ENCODE measurements at regions not wholly inside any gene's neighbourhood (a gene's known extent, or its start where the extent isn't known, plus 50 kb on each side); places are given as distances from the start of the nearest gene placed in this dataset.

DNA sequence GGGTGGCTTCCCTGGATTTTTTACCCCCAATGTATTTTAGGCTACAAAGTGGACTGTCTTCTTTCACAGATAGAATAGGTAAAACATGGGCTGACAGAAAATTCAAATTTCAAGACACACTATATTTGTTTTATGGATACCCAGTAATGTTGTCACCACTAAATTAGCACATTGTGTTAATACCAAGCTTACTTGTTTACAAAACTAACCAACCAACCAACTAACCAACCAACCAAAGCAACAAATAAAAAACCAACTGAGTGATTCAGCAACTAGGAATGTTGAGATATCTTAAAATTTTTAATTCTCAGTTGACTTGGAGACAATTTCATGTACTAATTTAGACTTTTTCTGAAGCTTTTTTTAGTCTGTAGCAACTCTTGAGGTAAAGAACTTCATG, 69.3 kb upstream of the CTSC start:
- TF ChIP-seq, protein P1, sequence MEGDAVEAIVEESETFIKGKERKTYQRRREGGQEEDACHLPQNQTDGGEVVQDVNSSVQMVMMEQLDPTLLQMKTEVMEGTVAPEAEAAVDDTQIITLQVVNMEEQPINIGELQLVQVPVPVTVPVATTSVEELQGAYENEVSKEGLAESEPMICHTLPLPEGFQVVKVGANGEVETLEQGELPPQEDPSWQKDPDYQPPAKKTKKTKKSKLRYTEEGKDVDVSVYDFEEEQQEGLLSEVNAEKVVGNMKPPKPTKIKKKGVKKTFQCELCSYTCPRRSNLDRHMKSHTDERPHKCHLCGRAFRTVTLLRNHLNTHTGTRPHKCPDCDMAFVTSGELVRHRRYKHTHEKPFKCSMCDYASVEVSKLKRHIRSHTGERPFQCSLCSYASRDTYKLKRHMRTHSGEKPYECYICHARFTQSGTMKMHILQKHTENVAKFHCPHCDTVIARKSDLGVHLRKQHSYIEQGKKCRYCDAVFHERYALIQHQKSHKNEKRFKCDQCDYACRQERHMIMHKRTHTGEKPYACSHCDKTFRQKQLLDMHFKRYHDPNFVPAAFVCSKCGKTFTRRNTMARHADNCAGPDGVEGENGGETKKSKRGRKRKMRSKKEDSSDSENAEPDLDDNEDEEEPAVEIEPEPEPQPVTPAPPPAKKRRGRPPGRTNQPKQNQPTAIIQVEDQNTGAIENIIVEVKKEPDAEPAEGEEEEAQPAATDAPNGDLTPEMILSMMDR (IDR thresholded peaks at IDR 0.05): no peak
- DNase-seq (no peak), ATAC-seq (no peak)
- H3K9me3 ChIP-seq: no peaks in the 10 kb centered on the region
- intact Hi-C loops (cut with DNase I): no loop called here
- H3K4me3 ChIP-seq: no peak overlapping the region
- no peaks in the 10 kb centered on the region for H3K36me3 ChIP-seq
- no peak overlapping the region for H3K27ac ChIP-seq
- H3K27me3 ChIP-seq: no peaks in the 10 kb centered on the region
- H3K4me1 ChIP-seq: peaks cover 0 to 41% (median 0%) of the 10 kb centered on the region in 9 donors

GRCh38 chr11:88405853-88406252, 68.3 kb upstream of the CTSC start:
- H3K4me3 ChIP-seq: no peak overlapping the region
- TF ChIP-seq, protein P1 (IDR thresholded peaks at IDR 0.05): no peak
- H3K4me1 ChIP-seq: peaks cover 0 to 44% (median 0%) of the 10 kb centered on the region in 9 donors
- no peak for ATAC-seq
- 69 to 77% methylated on average over 4 of the region's 4 CpGs for WGBS, 2 donors
- H3K27ac ChIP-seq: peak overlapping the region in 1 of 10 donors; percentile 57
- intact Hi-C loops (cut with DNase I): no loop called here
- H3K36me3 ChIP-seq: no peaks in the 10 kb centered on the region
- H3K27me3 ChIP-seq: no peaks in the 10 kb centered on the region
- no peaks in the 10 kb centered on the region for H3K9me3 ChIP-seq
- DNase-seq: no peak

GRCh38 chr11:88404932-88405710, 67.6 kb upstream of the CTSC start:
- no peaks in the 10 kb centered on the region for H3K36me3 ChIP-seq
- H3K4me1 ChIP-seq: peaks cover 0 to 44% (median 0%) of the 10 kb centered on the region in 9 donors
- no peaks in the 10 kb centered on the region for H3K9me3 ChIP-seq
- no peak for ATAC-seq
- 76 to 89% methylated on average over 1 of the region's 1 CpG for WGBS, 2 donors
- intact Hi-C loops (cut with DNase I): loop anchor here in 1 of 10 donors (5.0 kb wide), 1 partner anchor 68 kb away; the partner anchor contains the start of gene CTSC
- no peak for DNase-seq
- H3K27me3 ChIP-seq: no peaks in the 10 kb centered on the region
- H3K4me3 ChIP-seq: peak overlapping the region in 3 of 10 donors; percentile 8 to 23 (median 12)
- TF ChIP-seq, protein P1 (IDR thresholded peaks at IDR 0.05): no peak
- H3K27ac ChIP-seq: peak overlapping the region in 5 of 10 donors; percentile 2 to 57 (median 11)

DNA sequence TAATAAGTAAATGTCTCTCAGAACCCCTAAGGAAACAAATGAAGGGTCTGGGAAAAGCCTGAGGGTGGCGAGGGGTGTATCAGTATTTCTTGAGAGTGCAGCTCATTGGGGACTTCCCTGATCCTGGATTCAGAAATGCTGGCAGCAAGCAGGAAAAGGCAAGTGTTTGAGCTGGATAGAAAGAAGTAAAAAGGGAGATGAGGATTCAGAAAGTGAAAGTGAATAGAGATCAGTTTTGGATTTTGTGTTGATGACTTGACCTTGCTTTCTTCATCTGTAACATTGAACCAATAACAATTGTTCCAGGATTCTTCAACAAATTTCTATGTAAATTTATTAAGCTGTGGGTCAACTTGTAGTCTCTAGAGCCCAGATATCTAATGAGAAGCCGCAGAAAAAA, 66.9 kb upstream of the CTSC start:
- DNase-seq (no peak), ATAC-seq (peak in 1 of 8 donors; percentile 54)
- TF ChIP-seq, protein P1 (IDR thresholded peaks at IDR 0.05): no peak
- intact Hi-C loops (cut with DNase I): loop anchor here in 1 of 10 donors (5.0 kb wide), 1 partner anchor 67 kb away; the partner anchor contains the start of gene CTSC
- H3K4me3 ChIP-seq: peak overlapping the region in 3 of 10 donors; percentile 8 to 23 (median 12)
- H3K9me3 ChIP-seq: no peaks in the 10 kb centered on the region
- peak overlapping the region in 5 of 10 donors; percentile 2 to 57 (median 11) for H3K27ac ChIP-seq
- peaks cover 0 to 44% (median 0%) of the 10 kb centered on the region in 9 donors for H3K4me1 ChIP-seq
- no peaks in the 10 kb centered on the region for H3K36me3 ChIP-seq
- 77 to 82% methylated on average over 2 of the region's 2 CpGs for WGBS, 2 donors
- no peaks in the 10 kb centered on the region for H3K27me3 ChIP-seq
